Left ventricle myocardium superior (tissue), 1 donor: ENCODE measurements at regions not wholly inside any gene's neighbourhood (a gene's known extent, or its start where the extent isn't known, plus 50 kb on each side); places are given as distances from the start of the nearest gene placed in this dataset.
"Not testable (repeated sequence)": the region's sequence is repeated elsewhere in the genome, so short reads cannot be mapped to it uniquely, and the experiment has no call there.

ENCODE experiments used
- ATAC-seq: fragments of 200-7000 bp; cut with Tn5 transposase; one replicate; pipeline ENCODE4 v1.9.1; 2020; ENCODE audit warnings: mild to moderate bottlenecking, moderate library complexity
- DNase-seq: peaks from one replicate; pipeline ENCODE4 v3.0.0-alpha.2; 2020
- intact Hi-C: fragments of 100-400 bp; cut with micrococcal nuclease; formaldehyde crosslinking; loops from one replicate; pipeline ENCODE4 v1.11.0; 2022
- donor health status: DM: no; HTN: yes; CAD: no; lungs with severe emphysema.

- intact Hi-C loops: no loop called here
- DNase-seq: no peak
- ATAC-seq: no peak
These were observed 938.0 kb downstream of the SORCS3 start for GRCh38 chr10:105579112-105579511.

- intact Hi-C loops: no loop called here
- DNase-seq (no peak), ATAC-seq (peak; percentile 18)
These were observed 936.9 kb downstream of the SORCS3 start for GRCh38 chr10:105577865-105578607.

GRCh38 chr10:105559333-105560097, 918.4 kb downstream of the SORCS3 start:
- DNase-seq: no peak
- ATAC-seq: no peak
- intact Hi-C loops: no loop called here

GRCh38 chr10:105550453-105550852, 909.4 kb downstream of the SORCS3 start:
- intact Hi-C loops, DNase-seq, ATAC-seq: not testable (repeated sequence)

GRCh38 chr10:105549731-105550130, 908.6 kb downstream of the SORCS3 start:
- ATAC-seq (no peak), DNase-seq (no peak)
- intact Hi-C loops: no loop called here

- intact Hi-C loops: no loop called here
- DNase-seq (no peak), ATAC-seq (no peak)
These were observed 904.0 kb downstream of the SORCS3 start for GRCh38 chr10:105545101-105545500.

GRCh38 chr10:105540381-105540780, 899.3 kb downstream of the SORCS3 start:
- ATAC-seq (no peak), DNase-seq (no peak)
- intact Hi-C loops: no loop called here

GRCh38 chr10:105538874-105539273, 897.8 kb downstream of the SORCS3 start:
- no peak for DNase-seq
- intact Hi-C loops: no loop called here
- ATAC-seq: no peak

GRCh38 chr10:105535478-105535877, 894.4 kb downstream of the SORCS3 start:
- intact Hi-C loops: no loop called here
- no peak for ATAC-seq
- no peak for DNase-seq

GRCh38 chr10:105534086-105534485, 893.0 kb downstream of the SORCS3 start:
- no peak for DNase-seq
- intact Hi-C loops: no loop called here
- ATAC-seq: no peak

- DNase-seq (no peak), ATAC-seq (no peak)
- intact Hi-C loops: no loop called here
These were observed 875.4 kb downstream of the SORCS3 start for GRCh38 chr10:105516511-105516910.

GRCh38 chr10:105514106-105514505, 873.0 kb downstream of the SORCS3 start:
- intact Hi-C loops: no loop called here
- ATAC-seq (no peak), DNase-seq (no peak)

- no peak for DNase-seq
- ATAC-seq: no peak
- intact Hi-C loops: no loop called here
These were observed 868.4 kb downstream of the SORCS3 start for GRCh38 chr10:105509517-105509916.

- ATAC-seq: no peak
- intact Hi-C loops: no loop called here
These were observed 865.2 kb downstream of the SORCS3 start for GRCh38 chr10:105506262-105506661.

GRCh38 chr10:105503714-105504113, 862.6 kb downstream of the SORCS3 start:
- no peak for ATAC-seq
- intact Hi-C loops: no loop called here
- no peak for DNase-seq

More at GRCh38 chr10:105506262-105506661, 865.2 kb downstream of the SORCS3 start:
- no peak for DNase-seq

- intact Hi-C loops: no loop called here
- ATAC-seq: no peak
These were observed 861.0 kb downstream of the SORCS3 start for GRCh38 chr10:105502058-105502457.

GRCh38 chr10:105494944-105495343, 853.9 kb downstream of the SORCS3 start:
- ATAC-seq (no peak), DNase-seq (no peak)
- intact Hi-C loops: no loop called here

More at GRCh38 chr10:105502058-105502457, 861.0 kb downstream of the SORCS3 start:
- no peak for DNase-seq

- intact Hi-C loops: no loop called here
- DNase-seq (no peak), ATAC-seq (no peak)
These were observed 853.2 kb downstream of the SORCS3 start for GRCh38 chr10:105494303-105494702.

- intact Hi-C loops: no loop called here
- DNase-seq (no peak), ATAC-seq (peak; percentile 74)
These were observed 832.1 kb downstream of the SORCS3 start for GRCh38 chr10:105473170-105473569.

GRCh38 chr10:105468759-105469158, 827.7 kb downstream of the SORCS3 start:
- ATAC-seq (no peak), DNase-seq (no peak)
- intact Hi-C loops: no loop called here

- DNase-seq (no peak), ATAC-seq (no peak)
- intact Hi-C loops: no loop called here
These were observed 825.4 kb downstream of the SORCS3 start for GRCh38 chr10:105466521-105466920.
